ENCODE measurements at regions not wholly inside any gene's neighbourhood (a gene's known extent, or its start where the extent isn't known, plus 50 kb on each side); places are given as distances from the start of the nearest gene placed in this dataset.

DNA sequence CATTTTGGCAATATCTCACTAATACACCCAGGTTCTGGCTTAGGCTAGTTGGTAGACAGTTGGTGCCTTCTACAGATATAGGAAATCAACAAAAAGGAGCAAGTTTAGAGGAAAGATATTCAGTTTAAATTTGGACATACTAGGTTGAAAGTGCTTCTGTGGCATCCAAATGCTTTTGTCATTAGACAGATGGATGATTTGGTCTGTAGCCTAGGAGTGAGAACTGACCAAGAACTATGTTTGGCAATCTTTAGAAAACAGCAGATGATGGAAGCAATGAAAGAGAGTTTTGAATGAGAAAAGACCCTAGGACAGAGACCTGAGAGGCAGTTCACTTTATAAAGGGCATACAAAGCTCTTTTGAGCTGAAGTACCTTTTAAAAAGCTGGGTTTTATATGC, 201.3 kb upstream of the FSHR start:
- H3K36me3 Mint-ChIP-seq (ENCODE audit: insufficient read depth, unreplicated experiment), result no peaks in the 10 kb centered on the region
- ChIA-PET POLR2A (no interaction called here), CTCF (interaction anchor here (1.2 kb wide), 1 partner anchor 13 kb away, joined by 3 read pairs; no protein-coding TSS in a partner anchor)
- DNase-seq (ENCODE audit: unreplicated experiment), result no peak
- intact Hi-C loops (cut with micrococcal nuclease), result no loop called here
- H3K9me3 Mint-ChIP-seq (ENCODE audit: unreplicated experiment), result peaks cover 34% of the 10 kb centered on the region
- H3K4me3 Mint-ChIP-seq (ENCODE audit: unreplicated experiment), result no peak overlapping the region
- no peaks in the 10 kb centered on the region for H3K27me3 Mint-ChIP-seq (ENCODE audit: insufficient read depth, unreplicated experiment)
- TF ChIP-seq CTCF (IDR thresholded peaks at IDR 0.05; ENCODE audit: unreplicated experiment), result no peak
- BruUV-seq (replicated peaks), result no TSS peak
- no peaks in the 10 kb centered on the region for H3K4me1 Mint-ChIP-seq (ENCODE audit: insufficient read depth, unreplicated experiment)
- no peak overlapping the region for H3K27ac Mint-ChIP-seq (ENCODE audit: low read depth, unreplicated experiment)

DNA sequence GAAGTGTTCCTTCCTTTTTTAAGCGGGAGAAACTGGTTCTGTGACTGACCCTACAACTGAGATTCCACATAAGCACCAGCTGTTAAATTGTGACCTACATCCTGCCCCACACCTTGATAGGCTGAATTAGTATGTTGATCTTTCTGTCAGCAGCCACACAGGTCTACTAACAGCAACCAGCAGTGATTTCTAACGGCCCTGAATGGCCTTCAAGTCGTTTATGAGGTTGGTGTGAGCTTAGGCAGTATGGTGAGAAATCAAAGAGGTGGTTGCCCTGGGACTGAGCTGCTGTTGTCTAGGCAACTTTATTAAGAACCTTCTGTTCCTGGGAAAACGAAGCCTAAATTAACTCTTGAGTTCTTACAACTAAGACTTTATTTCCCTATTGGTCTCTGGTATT, 197.2 kb upstream of the FSHR start:
- TF ChIP-seq CTCF (IDR thresholded peaks at IDR 0.05; ENCODE audit: unreplicated experiment), result no peak
- Mint-ChIP-seq H3K9me3 (ENCODE audit: unreplicated experiment) (peaks cover 17% of the 10 kb centered on the region), H3K4me1 (ENCODE audit: insufficient read depth, unreplicated experiment) (no peaks in the 10 kb centered on the region), H3K27ac (ENCODE audit: low read depth, unreplicated experiment) (no peak overlapping the region), H3K4me3 (ENCODE audit: unreplicated experiment) (no peak overlapping the region), H3K36me3 (ENCODE audit: insufficient read depth, unreplicated experiment) (no peaks in the 10 kb centered on the region), H3K27me3 (ENCODE audit: insufficient read depth, unreplicated experiment) (no peaks in the 10 kb centered on the region)
- DNase-seq (ENCODE audit: unreplicated experiment), result no peak
- intact Hi-C loops (cut with micrococcal nuclease), result no loop called here
- ChIA-PET POLR2A (interaction anchor here (0.6 kb wide), 1 partner anchor 60 kb away, joined by 3 read pairs; no protein-coding TSS in a partner anchor), CTCF (interaction anchor here (0.6 kb wide), 1 partner anchor 1255 kb away, joined by 3 read pairs; no protein-coding TSS in a partner anchor)
- no TSS peak for BruUV-seq (replicated peaks)

- no TSS peak for BruUV-seq (replicated peaks)
- ChIA-PET POLR2A (no interaction called here), CTCF (interaction anchor here (0.5 kb wide), 1 partner anchor 115 kb away, joined by 4 read pairs; no protein-coding TSS in a partner anchor)
- no peak for TF ChIP-seq CTCF (IDR thresholded peaks at IDR 0.05; ENCODE audit: unreplicated experiment)
- no peak overlapping the region for H3K27ac Mint-ChIP-seq (ENCODE audit: low read depth, unreplicated experiment)
- H3K27me3 Mint-ChIP-seq (ENCODE audit: insufficient read depth, unreplicated experiment), result no peaks in the 10 kb centered on the region
- no peaks in the 10 kb centered on the region for H3K36me3 Mint-ChIP-seq (ENCODE audit: insufficient read depth, unreplicated experiment)
- H3K9me3 Mint-ChIP-seq (ENCODE audit: unreplicated experiment), result peaks cover 7% of the 10 kb centered on the region
- intact Hi-C loops (cut with micrococcal nuclease), result no loop called here
- no peaks in the 10 kb centered on the region for H3K4me1 Mint-ChIP-seq (ENCODE audit: insufficient read depth, unreplicated experiment)
- DNase-seq (ENCODE audit: unreplicated experiment), result no peak
- no peak overlapping the region for H3K4me3 Mint-ChIP-seq (ENCODE audit: unreplicated experiment)
Measured at GRCh38 chr2:49343638-49344037, 189.3 kb upstream of the FSHR start.

DNA sequence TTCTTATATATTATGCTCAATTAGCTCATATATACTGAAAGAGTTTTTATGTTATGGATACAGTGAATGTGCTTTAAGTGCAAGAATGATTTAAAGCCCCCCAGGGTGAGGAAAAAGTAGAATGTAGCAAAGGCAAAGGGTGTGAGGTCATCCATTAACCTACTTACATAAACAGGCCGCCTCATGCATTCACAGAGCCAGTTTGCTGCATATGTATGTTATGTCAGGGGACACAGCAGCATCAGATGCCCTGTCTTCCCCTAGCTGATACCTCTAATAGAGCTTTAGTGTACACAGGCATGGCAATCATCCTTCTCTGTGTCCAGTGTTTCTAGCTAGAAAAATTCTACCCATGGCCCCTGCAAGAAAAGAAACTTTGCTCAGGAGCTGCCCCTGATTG, 187.8 kb upstream of the FSHR start:
- intact Hi-C loops (cut with micrococcal nuclease), result no loop called here
- Mint-ChIP-seq H3K4me3 (ENCODE audit: unreplicated experiment) (no peak overlapping the region), H3K36me3 (ENCODE audit: insufficient read depth, unreplicated experiment) (no peaks in the 10 kb centered on the region), H3K9me3 (ENCODE audit: unreplicated experiment) (peaks cover 7% of the 10 kb centered on the region), H3K27me3 (ENCODE audit: insufficient read depth, unreplicated experiment) (no peaks in the 10 kb centered on the region), H3K27ac (ENCODE audit: low read depth, unreplicated experiment) (no peak overlapping the region), H3K4me1 (ENCODE audit: insufficient read depth, unreplicated experiment) (no peaks in the 10 kb centered on the region)
- no TSS peak for BruUV-seq (replicated peaks)
- POLR2A ChIA-PET, result no interaction called here
- no peak for DNase-seq (ENCODE audit: unreplicated experiment)
- CTCF ChIA-PET, result no interaction called here
- no peak for TF ChIP-seq CTCF (IDR thresholded peaks at IDR 0.05; ENCODE audit: unreplicated experiment)
